ENCODE measurements at regions not wholly inside any gene's neighbourhood (a gene's known extent, or its start where the extent isn't known, plus 50 kb on each side); places are given as distances from the start of the nearest gene placed in this dataset.

DNA sequence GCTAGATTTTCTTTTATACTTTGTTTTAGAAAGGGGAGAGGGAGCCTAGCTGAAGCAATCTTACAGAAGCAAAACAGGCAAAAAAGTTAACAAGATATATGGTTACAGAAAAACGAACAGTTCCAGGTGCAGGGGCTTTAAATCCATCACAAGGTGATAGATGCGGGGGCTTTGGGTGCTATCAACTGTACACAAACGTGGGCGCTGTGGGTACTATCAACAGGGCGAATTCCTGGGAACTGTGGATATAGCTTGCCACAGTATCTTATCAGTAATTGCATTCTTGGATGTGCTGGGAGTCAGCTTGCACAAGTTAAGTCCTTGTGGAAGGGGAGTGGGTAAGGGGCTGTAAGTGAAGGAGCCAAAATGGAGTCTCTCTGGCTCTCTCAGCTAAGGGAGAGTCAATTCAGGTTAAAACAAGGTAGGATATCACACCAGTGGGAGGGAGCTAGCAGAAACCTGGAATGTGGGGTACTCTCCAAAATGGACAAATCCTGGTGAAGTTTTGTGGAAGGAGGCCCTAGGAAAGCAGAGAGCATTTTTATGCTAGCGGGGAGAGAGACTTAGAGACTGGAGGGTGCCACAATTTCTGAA is 325.8 kb upstream of the SPHKAP start:
- no peak for DNase-seq (ENCODE audit: low read depth, low spot score)
- CTCF ChIA-PET, result no interaction called here
- Histone ChIP-seq H3K4me3 (ENCODE audit: low read depth, low read length) (no peak overlapping the region), H3K9me3 (ENCODE audit: control insufficient read depth, insufficient read depth, low read length) (no peaks in the 10 kb centered on the region), H3K27me3 (ENCODE audit: control insufficient read depth, insufficient read depth, low read length) (no peaks in the 10 kb centered on the region), H3K27ac (ENCODE audit: low read depth, low read length) (no peak overlapping the region)
- POLR2A ChIA-PET, result no interaction called here
- TF ChIP-seq, protein P1, sequence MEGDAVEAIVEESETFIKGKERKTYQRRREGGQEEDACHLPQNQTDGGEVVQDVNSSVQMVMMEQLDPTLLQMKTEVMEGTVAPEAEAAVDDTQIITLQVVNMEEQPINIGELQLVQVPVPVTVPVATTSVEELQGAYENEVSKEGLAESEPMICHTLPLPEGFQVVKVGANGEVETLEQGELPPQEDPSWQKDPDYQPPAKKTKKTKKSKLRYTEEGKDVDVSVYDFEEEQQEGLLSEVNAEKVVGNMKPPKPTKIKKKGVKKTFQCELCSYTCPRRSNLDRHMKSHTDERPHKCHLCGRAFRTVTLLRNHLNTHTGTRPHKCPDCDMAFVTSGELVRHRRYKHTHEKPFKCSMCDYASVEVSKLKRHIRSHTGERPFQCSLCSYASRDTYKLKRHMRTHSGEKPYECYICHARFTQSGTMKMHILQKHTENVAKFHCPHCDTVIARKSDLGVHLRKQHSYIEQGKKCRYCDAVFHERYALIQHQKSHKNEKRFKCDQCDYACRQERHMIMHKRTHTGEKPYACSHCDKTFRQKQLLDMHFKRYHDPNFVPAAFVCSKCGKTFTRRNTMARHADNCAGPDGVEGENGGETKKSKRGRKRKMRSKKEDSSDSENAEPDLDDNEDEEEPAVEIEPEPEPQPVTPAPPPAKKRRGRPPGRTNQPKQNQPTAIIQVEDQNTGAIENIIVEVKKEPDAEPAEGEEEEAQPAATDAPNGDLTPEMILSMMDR (IDR thresholded peaks at IDR 0.05; ENCODE audit: low read depth, low read length), result no peak

DNA sequence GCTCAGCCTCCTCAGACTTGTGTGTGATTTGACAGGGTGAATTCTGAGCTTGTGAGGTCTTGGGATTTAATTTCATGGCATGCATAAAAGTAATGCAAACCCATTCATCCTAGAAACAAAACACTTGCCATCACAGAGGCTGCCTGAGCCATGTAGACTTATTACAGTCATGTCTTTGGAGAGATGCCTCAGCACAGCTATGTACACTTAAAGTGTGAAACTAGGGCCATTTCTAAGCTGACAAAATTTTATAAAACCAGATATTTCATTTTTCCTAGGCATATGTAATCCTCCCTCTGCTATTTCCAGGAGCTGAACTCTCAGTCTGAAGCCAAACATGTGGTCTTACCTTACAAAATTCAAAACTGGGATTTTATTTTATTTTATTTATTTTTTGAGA is 322.2 kb upstream of the SPHKAP start:
- Histone ChIP-seq H3K9me3 (ENCODE audit: control insufficient read depth, insufficient read depth, low read length) (no peaks in the 10 kb centered on the region), H3K4me3 (ENCODE audit: low read depth, low read length) (no peak overlapping the region), H3K27ac (ENCODE audit: low read depth, low read length) (no peak overlapping the region), H3K27me3 (ENCODE audit: control insufficient read depth, insufficient read depth, low read length) (no peaks in the 10 kb centered on the region)
- ChIA-PET CTCF (no interaction called here), POLR2A (no interaction called here)
- TF ChIP-seq, protein P1 (IDR thresholded peaks at IDR 0.05; ENCODE audit: low read depth, low read length), result no peak
- no peak for DNase-seq (ENCODE audit: low read depth, low spot score)

DNA sequence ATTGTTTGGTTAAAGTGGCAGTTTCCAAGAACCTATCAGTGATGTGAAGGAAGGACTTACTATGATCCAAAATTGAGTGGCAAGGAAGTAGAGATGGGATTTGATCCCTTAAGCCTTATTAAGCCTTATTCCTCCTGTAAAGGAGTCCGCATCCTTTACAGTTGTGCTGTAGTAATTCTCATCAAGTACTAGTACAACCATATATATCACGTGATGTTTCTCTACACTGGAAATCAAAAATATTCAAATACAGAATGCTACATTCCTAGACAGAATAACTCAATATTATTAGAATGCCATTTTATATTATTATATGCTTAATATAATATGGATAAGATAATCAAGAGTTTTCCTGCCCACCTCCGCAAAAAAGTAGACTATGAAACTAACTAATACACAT is 312.4 kb upstream of the SPHKAP start:
- no peak for DNase-seq (ENCODE audit: low read depth, low spot score)
- Histone ChIP-seq H3K27me3 (ENCODE audit: control insufficient read depth, insufficient read depth, low read length) (no peaks in the 10 kb centered on the region), H3K4me3 (ENCODE audit: low read depth, low read length) (no peak overlapping the region), H3K27ac (ENCODE audit: low read depth, low read length) (no peak overlapping the region), H3K9me3 (ENCODE audit: control insufficient read depth, insufficient read depth, low read length) (no peaks in the 10 kb centered on the region)
- POLR2A ChIA-PET, result no interaction called here
- CTCF ChIA-PET, result no interaction called here
- TF ChIP-seq, protein P1 (IDR thresholded peaks at IDR 0.05; ENCODE audit: low read depth, low read length), result no peak

DNA sequence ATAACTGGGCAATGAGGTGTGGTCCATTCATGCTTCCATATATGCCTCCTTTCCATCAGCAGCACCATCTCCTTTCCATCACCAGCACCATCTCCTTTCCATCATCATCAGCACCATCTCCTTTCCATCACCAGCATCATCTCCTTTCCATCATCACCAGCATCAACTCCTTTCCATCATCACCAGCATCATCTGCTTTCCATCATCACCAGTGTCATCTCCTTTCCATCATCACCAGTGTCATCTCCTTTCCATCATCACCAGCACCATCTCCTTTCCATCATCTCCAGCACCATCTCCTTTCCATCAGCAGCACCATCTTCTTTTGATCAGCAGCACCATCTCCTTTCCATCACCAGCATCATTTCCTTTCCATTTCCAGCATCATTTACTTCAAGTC is 297.5 kb upstream of the SPHKAP start:
- H3K27me3 ChIP-seq (ENCODE audit: control insufficient read depth, insufficient read depth, low read length), result no peaks in the 10 kb centered on the region
- TF ChIP-seq, protein P1 (IDR thresholded peaks at IDR 0.05; ENCODE audit: low read depth, low read length), result no peak
- H3K9me3 ChIP-seq (ENCODE audit: control insufficient read depth, insufficient read depth, low read length), result no peaks in the 10 kb centered on the region
- POLR2A ChIA-PET, result no interaction called here
- CTCF ChIA-PET, result no interaction called here
- H3K4me3 ChIP-seq (ENCODE audit: low read depth, low read length), result no peak overlapping the region
- DNase-seq (ENCODE audit: low read depth, low spot score), result no peak
- H3K27ac ChIP-seq (ENCODE audit: low read depth, low read length), result no peak overlapping the region

DNA sequence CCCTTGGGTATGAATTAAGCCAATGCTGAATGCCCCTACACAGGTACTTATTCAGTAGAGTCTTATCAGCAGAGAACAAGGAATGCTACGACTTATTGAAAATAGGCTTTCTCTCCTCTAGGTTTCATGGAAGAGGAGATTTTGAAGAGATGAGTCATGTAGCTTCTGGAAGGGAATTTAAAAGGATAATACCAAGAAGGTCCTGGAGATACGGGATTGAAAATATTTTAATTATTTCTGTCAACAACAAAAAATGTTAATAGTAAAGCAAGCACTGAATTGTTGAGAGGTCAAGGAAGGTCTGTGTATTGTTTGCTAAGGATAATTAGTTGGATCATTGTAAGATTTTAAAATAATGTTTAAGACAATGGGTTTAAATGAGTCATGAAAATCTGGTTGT is 293.0 kb upstream of the SPHKAP start:
- Histone ChIP-seq H3K27me3 (ENCODE audit: control insufficient read depth, insufficient read depth, low read length) (no peaks in the 10 kb centered on the region), H3K4me3 (ENCODE audit: low read depth, low read length) (no peak overlapping the region), H3K27ac (ENCODE audit: low read depth, low read length) (no peak overlapping the region), H3K9me3 (ENCODE audit: control insufficient read depth, insufficient read depth, low read length) (no peaks in the 10 kb centered on the region)
- ChIA-PET POLR2A (no interaction called here), CTCF (interaction anchor here (0.6 kb wide), 1 partner anchor 26 kb away, joined by 3 read pairs; no protein-coding TSS in a partner anchor)
- no peak for DNase-seq (ENCODE audit: low read depth, low spot score)
- TF ChIP-seq, protein P1 (IDR thresholded peaks at IDR 0.05; ENCODE audit: low read depth, low read length), result no peak

Data from AG04450 (cell line).